H1 (cell line): ENCODE measurements at regions not wholly inside any gene's neighbourhood (a gene's known extent, or its start where the extent isn't known, plus 50 kb on each side); places are given as distances from the start of the nearest gene placed in this dataset.

Experiments
- CTCF ChIA-PET: fragments of 300-600 bp; sonication (Branson Sonifier 250); formaldehyde crosslinking; loops from one replicate; lab custom pipeline; 2021; ENCODE audit not compliant: partially characterized antibody; lab: Charles Lee
- POLR2A ChIA-PET: fragments of 300-600 bp; sonication (Branson Sonifier 250); formaldehyde crosslinking; loops from one replicate; lab custom pipeline; 2021; ENCODE audit warnings: inconsistent platforms; ENCODE audit not compliant: partially characterized antibody; lab: Charles Lee
- DNase-seq, 2 experiments: peaks; one replicate each; pipeline versions ENCODE4 v3.0.0 to v3.0.0-alpha.2; 2010 to 2022; ENCODE audit warnings: low spot score in 2 of 2, low read depth in 1 of 2, mixed read lengths in 1 of 2
- FAIRE-seq: peaks from 2 replicates; lab custom pipeline; 2011; peaks lifted over from hg19 to GRCh38; lab: Jason Lieb, UNC
- H2AFZ ChIP-seq: 2 replicates; pipeline ENCODE4 v1.8.1; 2012; ENCODE audit warnings: low read length, inconsistent platforms
- H2AK5ac ChIP-seq: 2 replicates; pipeline ENCODE4 v1.6.1; 2013; ENCODE audit warnings: low read depth, low read length
- H2BK120ac ChIP-seq: replicated peaks from 2 replicates; pipeline ENCODE3; 2013; ENCODE audit warnings: low read depth, low read length, inconsistent platforms
- H2BK12ac ChIP-seq: 2 replicates; pipeline ENCODE4 v1.6.1; 2013; ENCODE audit warnings: low read depth, low read length
- H2BK15ac ChIP-seq: 2 replicates; pipeline ENCODE4 v1.6.1; 2013; ENCODE audit warnings: low read length
- H2BK20ac ChIP-seq: 2 replicates; pipeline ENCODE4 v1.6.1; 2013; ENCODE audit warnings: low read length
- H2BK5ac ChIP-seq: 2 replicates; pipeline ENCODE4 v1.6.1; 2013; ENCODE audit warnings: low read depth, low read length
- H3K14ac ChIP-seq: 2 replicates; pipeline ENCODE4 v1.6.1; 2013; ENCODE audit warnings: inconsistent platforms; ENCODE audit not compliant: insufficient read length
- H3K18ac ChIP-seq: 2 replicates; pipeline ENCODE4 v1.6.1; 2013; ENCODE audit warnings: low read length; ENCODE audit errors: extremely low read depth
- H3K23ac ChIP-seq: 2 replicates; pipeline ENCODE4 v1.6.1; 2013; ENCODE audit warnings: inconsistent platforms; ENCODE audit not compliant: insufficient read length
- H3K23me2 ChIP-seq: 2 replicates; pipeline ENCODE4 v1.6.1; 2013; ENCODE audit warnings: low read depth, low read length
- H3K27ac ChIP-seq: 2 replicates; pipeline ENCODE4 v1.6.1; 2011; ENCODE audit warnings: low read depth, low read length, inconsistent platforms
- H3K27me3 ChIP-seq, 4 experiments: replicated peaks in 1 of 4; 1 replicate in 1 of 4; 2 replicates in 3 of 4; pipeline versions ENCODE4 v1.6.1 to v1.8.1; 2011 to 2013; ENCODE audit warnings: low read length in 3 of 4, mild to moderate bottlenecking in 3 of 4, inconsistent platforms in 2 of 4, mixed read lengths in 2 of 4, moderate library complexity in 1 of 4; ENCODE audit not compliant: control insufficient read depth in 3 of 4, insufficient read depth in 3 of 4; ENCODE audit errors: extremely low read depth in 1 of 4
- H3K36me3 ChIP-seq, 4 experiments: 2 replicates each; pipeline versions ENCODE4 v1.6.1 to v1.8.1; 2011 to 2013; ENCODE audit warnings: mild to moderate bottlenecking in 4 of 4, low read length in 3 of 4, moderate library complexity in 2 of 4, control low read depth in 1 of 4, inconsistent platforms in 1 of 4; ENCODE audit not compliant: insufficient read depth in 4 of 4, control insufficient read depth in 2 of 4
- H3K4ac ChIP-seq: replicated peaks from 2 replicates; pipeline ENCODE3; 2013; ENCODE audit warnings: low read length, low read depth, mixed read lengths, inconsistent platforms; ENCODE audit not compliant: insufficient read length
- H3K4me1 ChIP-seq, 4 experiments: replicated peaks in 1 of 4; 1 replicate in 1 of 4; 2 replicates in 3 of 4; pipeline versions ENCODE4 v1.6.1 to v1.8.1; 2011 to 2013; ENCODE audit warnings: low read length in 3 of 4, inconsistent platforms in 2 of 4, mixed read lengths in 1 of 4; ENCODE audit not compliant: insufficient read depth in 4 of 4, control insufficient read depth in 3 of 4
- H3K4me2 ChIP-seq, 2 experiments: 2 replicates each; pipeline versions ENCODE4 v1.6.1 to v1.8.1; 2011 to 2013; ENCODE audit warnings: low read depth in 2 of 2, low read length in 2 of 2, control low read depth in 1 of 2, inconsistent platforms in 1 of 2, mild to moderate bottlenecking in 1 of 2; ENCODE audit not compliant: insufficient read depth in 1 of 2
- H3K4me3 ChIP-seq, 4 experiments: fragments of 200-600, 300-600 bp in 1 of 4; sonication (generic), shearing (Covaris generic), sonication (Bioruptor Twin) in 1 of 4; 2 replicates each; pipeline versions ENCODE4 v1.5.1 to v1.8.1; 2011 to 2016; ENCODE audit warnings: low read length in 4 of 4, low read depth in 3 of 4, control low read depth in 2 of 4, inconsistent platforms in 2 of 4, mild to moderate bottlenecking in 2 of 4, mixed read lengths in 1 of 4, moderate library complexity in 1 of 4; ENCODE audit not compliant: insufficient read depth in 2 of 4; ENCODE audit errors: extremely low read depth in 1 of 4
- H3K56ac ChIP-seq: replicated peaks from 2 replicates; pipeline ENCODE3; 2013; ENCODE audit warnings: low read depth, mild to moderate bottlenecking, mixed read lengths, low read length, inconsistent platforms; ENCODE audit not compliant: insufficient read length
- H3K79me1 ChIP-seq: 2 replicates; pipeline ENCODE4 v1.6.1; 2013; ENCODE audit warnings: low read depth, low read length, control low read depth
- H3K79me2 ChIP-seq, 2 experiments: 2 replicates each; pipeline versions ENCODE4 v1.6.1 to v1.8.1; 2012 to 2013; ENCODE audit warnings: low read length in 2 of 2, mild to moderate bottlenecking in 2 of 2, inconsistent platforms in 1 of 2; ENCODE audit not compliant: insufficient read depth in 2 of 2, control insufficient read depth in 1 of 2
- H3K9ac ChIP-seq, 4 experiments: replicated peaks in 1 of 4; 1 replicate in 1 of 4; 2 replicates in 3 of 4; pipeline versions ENCODE4 v1.6.1 to v1.8.1; 2011 to 2013; ENCODE audit warnings: low read depth in 3 of 4, low read length in 3 of 4, control low read depth in 2 of 4, mild to moderate bottlenecking in 2 of 4, moderate library complexity in 2 of 4, inconsistent platforms in 1 of 4; ENCODE audit errors: extremely low read depth in 1 of 4
- H3K9me3 ChIP-seq, 2 experiments: 2 replicates each; pipeline versions ENCODE4 v1.6.1 to v1.8.1; 2012 to 2013; ENCODE audit warnings: mild to moderate bottlenecking in 2 of 2, moderate library complexity in 2 of 2, control low read depth in 1 of 2, inconsistent platforms in 1 of 2, low read depth in 1 of 2, low read length in 1 of 2, mixed read lengths in 1 of 2; ENCODE audit not compliant: insufficient read depth in 2 of 2
- H4K20me1 ChIP-seq, 2 experiments: replicated peaks in 1 of 2; 2 replicates each; pipeline versions ENCODE3 to v1.8.1; 2011 to 2013; ENCODE audit warnings: inconsistent platforms in 2 of 2, low read length in 2 of 2, mild to moderate bottlenecking in 1 of 2; ENCODE audit not compliant: insufficient read depth in 2 of 2, control insufficient read depth in 1 of 2
- H4K5ac ChIP-seq: 2 replicates; pipeline ENCODE4 v1.6.1; 2013; ENCODE audit warnings: low read length, low read depth, mixed read lengths, inconsistent platforms; ENCODE audit not compliant: insufficient read length
- H4K8ac ChIP-seq: 2 replicates; pipeline ENCODE4 v1.8.0; 2013; ENCODE audit warnings: mild to moderate bottlenecking, moderate library complexity, low read length, inconsistent platforms; ENCODE audit not compliant: insufficient read depth; ENCODE audit errors: extremely low read depth
- H4K91ac ChIP-seq: replicated peaks from 2 replicates; pipeline ENCODE3; 2013; ENCODE audit warnings: low read length, mixed read lengths, inconsistent platforms; ENCODE audit not compliant: insufficient read length
- ASH2L ChIP-seq: fragments of 200-600, 300-600 bp; sonication (generic); IDR thresholded peaks from one replicate; pipeline ENCODE4 v1.7.1; 2017; ENCODE audit warnings: low read length
- ATF3 ChIP-seq: IDR thresholded peaks from 2 replicates; pipeline ENCODE4 v1.6.1; 2011; ENCODE audit warnings: low read depth, mild to moderate bottlenecking, low read length; ENCODE audit not compliant: insufficient read depth
- CBX8 ChIP-seq: fragments of 300-800, 300-1000 bp; sonication (generic); IDR thresholded peaks from 2 replicates; pipeline ENCODE4 v1.7.1; 2016; ENCODE audit warnings: low read depth, low read length, borderline replicate concordance
- CHD1 ChIP-seq: IDR thresholded peaks from 2 replicates; pipeline ENCODE4 v1.6.1; 2012; ENCODE audit warnings: low read depth, low read length, improper control_type of control experiment
- E2F6 ChIP-seq: IDR thresholded peaks from 2 replicates; pipeline ENCODE4 v1.6.1; 2012; ENCODE audit warnings: inconsistent platforms
- EP300 ChIP-seq, 2 experiments: IDR thresholded peaks; 1 replicate in 1 of 2; 2 replicates in 1 of 2; pipeline ENCODE4 v1.6.1; 2011 to 2012; ENCODE audit warnings: low read depth in 2 of 2, low read length in 2 of 2, mild to moderate bottlenecking in 2 of 2, borderline replicate concordance in 1 of 2, inconsistent platforms in 1 of 2, moderate library complexity in 1 of 2
- MAX ChIP-seq: IDR thresholded peaks from 2 replicates; pipeline ENCODE4 v1.6.1; 2012; ENCODE audit warnings: inconsistent platforms
- POLR2A ChIP-seq, 2 experiments: IDR thresholded peaks; 1 replicate in 1 of 2; 2 replicates in 1 of 2; pipeline ENCODE4 v1.6.1; 2011; ENCODE audit warnings: low read depth in 2 of 2, low read length in 2 of 2, mild to moderate bottlenecking in 2 of 2; ENCODE audit errors: control extremely low read depth in 1 of 2
- SAP30 ChIP-seq: fragments of 300-600 bp; sonication (generic); IDR thresholded peaks from 2 replicates; pipeline ENCODE4 v1.7.1; 2012; ENCODE audit warnings: low read length, moderate library complexity, mild to moderate bottlenecking, inconsistent platforms; ENCODE audit not compliant: insufficient read depth, insufficient replicate concordance
- SUZ12 ChIP-seq: fragments of 200-600 bp; sonication (generic); IDR thresholded peaks from 2 replicates; pipeline ENCODE4 v1.6.1; 2012; ENCODE audit warnings: mild to moderate bottlenecking, inconsistent platforms, low read length, moderate library complexity, mixed read lengths
- USF2 ChIP-seq: IDR thresholded peaks from 2 replicates; pipeline ENCODE4 v1.6.1; 2011; ENCODE audit warnings: low read length, improper control_type of control experiment
- YY1 ChIP-seq: IDR thresholded peaks from 2 replicates; pipeline ENCODE4 v1.6.1; 2011; ENCODE audit warnings: low read depth, mild to moderate bottlenecking, low read length
- WGBS, 2 experiments: shearing (Covaris generic) in 1 of 2; methylation state at CpG; one replicate each; pipeline versions ENCODE4 v1.1.6 to v1.1.7; 2013 to 2015; ENCODE audit warnings: low lambda C conversion rate in 2 of 2, mixed read lengths in 2 of 2, inconsistent platforms in 1 of 2, low coverage in 1 of 2, missing lambda C conversion rate in 1 of 2; ENCODE audit not compliant: insufficient replicate concordance in 2 of 2, insufficient coverage in 1 of 2, insufficient read length in 1 of 2; ENCODE audit errors: extremely low coverage in 1 of 2, missing lambda C conversion rate in 1 of 2; 5-methylcytosine and 5-hydroxymethylcytosine counted together

GRCh38 chr18:45232061-45232460 lies 383.2 kb upstream of the SLC14A2 start:
- Histone ChIP-seq H3K56ac (no peak overlapping the region), H3K23me2 (no peaks in the 10 kb centered on the region), H3K4ac (no peak overlapping the region), H3K4me2 (no peak overlapping the region), H3K79me1 (no peaks in the 10 kb centered on the region), H2BK12ac (no peak overlapping the region), H4K8ac (no peak overlapping the region), H3K18ac (no peak overlapping the region), H3K27me3 (no peaks in the 10 kb centered on the region), H3K14ac (no peak overlapping the region), H2BK20ac (no peak overlapping the region), H4K5ac (no peak overlapping the region), H3K79me2 (no peaks in the 10 kb centered on the region), H3K27ac (no peak overlapping the region), H2BK15ac (no peak overlapping the region), H3K9ac (no peak overlapping the region), H4K91ac (no peak overlapping the region), H3K4me1 (no peaks in the 10 kb centered on the region), H3K4me3 (no peak overlapping the region), H3K9me3 (no peaks in the 10 kb centered on the region), H2AK5ac (no peak overlapping the region), H2BK120ac (no peak overlapping the region), H3K36me3 (no peaks in the 10 kb centered on the region), H2BK5ac (no peak overlapping the region), H3K23ac (no peak overlapping the region), H4K20me1 (no peaks in the 10 kb centered on the region), H2AFZ (no peak overlapping the region)
- POLR2A ChIA-PET = no interaction called here
- 79% methylated on average over 2 of the region's 2 CpGs; no CpG with 5 or more reads in 1 of the 2 experiments for WGBS, 2 experiments
- no peak for DNase-seq
- no peak for FAIRE-seq
- CTCF ChIA-PET = interaction anchor here (1.3 to 1.6 kb wide), 2 partner anchors 19 to 795 kb away, joined by 3 to 6 read pairs; no protein-coding TSS in a partner anchor
- TF ChIP-seq CHD1 (no peak), USF2 (no peak), MAX (no peak), SAP30 (no peak), EP300 (IDR thresholded peaks at IDR 0.05; ENCODE audit: borderline replicate concordance in 1 of 2, low read depth in 2 of 2, low read length in 2 of 2) (no peak), ASH2L (no peak), SUZ12 (no peak), CBX8 (no peak), E2F6 (no peak), POLR2A (IDR thresholded peaks at IDR 0.05; ENCODE audit: control extremely low read depth in 1 of 2, low read depth in 2 of 2, low read length in 2 of 2) (no peak), ATF3 (no peak), YY1 (no peak)
